Trophoblast cell (in vitro differentiated cells and primary cell): ENCODE measurements at regions not wholly inside any gene's neighbourhood (a gene's known extent, or its start where the extent isn't known, plus 50 kb on each side); places are given as distances from the start of the nearest gene placed in this dataset.

Source experiments
- DNase-seq, 2 donors: peaks; one replicate each; pipeline ENCODE4 v3.0.0-alpha.2; 2016
- H2AFZ ChIP-seq: 2 replicates; pipeline ENCODE4 v1.6.1; 2013; ENCODE audit warnings: low read length, moderate library complexity, mild to moderate bottlenecking; ENCODE audit not compliant: insufficient read depth, poor library complexity
- H2AK5ac ChIP-seq: 2 replicates; pipeline ENCODE4 v1.6.1; 2013; ENCODE audit warnings: mild to moderate bottlenecking, low read length
- H2BK120ac ChIP-seq: 2 replicates; pipeline ENCODE4 v1.6.1; 2013; ENCODE audit warnings: low read length, mild to moderate bottlenecking, moderate library complexity; ENCODE audit not compliant: insufficient read depth, poor library complexity
- H2BK12ac ChIP-seq: 2 replicates; pipeline ENCODE4 v1.6.1; 2013; ENCODE audit warnings: mild to moderate bottlenecking, low read length, moderate library complexity
- H2BK5ac ChIP-seq: 2 replicates; pipeline ENCODE4 v1.6.1; 2013; ENCODE audit warnings: low read length, low read depth, moderate library complexity, mild to moderate bottlenecking; ENCODE audit not compliant: poor library complexity
- H3K14ac ChIP-seq: 2 replicates; pipeline ENCODE4 v1.6.1; 2013; ENCODE audit warnings: mild to moderate bottlenecking, low read length
- H3K18ac ChIP-seq: 2 replicates; pipeline ENCODE4 v1.6.1; 2013; ENCODE audit warnings: mild to moderate bottlenecking, low read length
- H3K23ac ChIP-seq: 2 replicates; pipeline ENCODE4 v1.6.1; 2013; ENCODE audit warnings: low read length
- H3K27ac ChIP-seq: 2 replicates; pipeline ENCODE4 v1.5.1; 2013; ENCODE audit warnings: low read depth, mild to moderate bottlenecking, inconsistent platforms, low read length, moderate library complexity
- H3K27me3 ChIP-seq: 2 replicates; pipeline ENCODE4 v1.6.1; 2013; ENCODE audit warnings: inconsistent platforms, mild to moderate bottlenecking, low read length, moderate library complexity; ENCODE audit not compliant: insufficient read depth
- H3K36me3 ChIP-seq, 2 experiments: 1 replicate in 1 of 2; 2 replicates in 1 of 2; pipeline ENCODE4 v1.6.1; 2013; ENCODE audit warnings: low read length in 2 of 2, mild to moderate bottlenecking in 2 of 2, moderate library complexity in 1 of 2; ENCODE audit not compliant: insufficient read depth in 2 of 2, control insufficient read depth in 1 of 2
- H3K4ac ChIP-seq: 2 replicates; pipeline ENCODE4 v1.6.1; 2013; ENCODE audit warnings: low read depth, mild to moderate bottlenecking, low read length, moderate library complexity
- H3K4me1 ChIP-seq, 2 experiments: 1 replicate in 1 of 2; 2 replicates in 1 of 2; pipeline ENCODE4 v1.6.1; 2013; ENCODE audit warnings: low read length in 2 of 2, mild to moderate bottlenecking in 2 of 2, moderate library complexity in 1 of 2; ENCODE audit not compliant: insufficient read depth in 2 of 2, control insufficient read depth in 1 of 2
- H3K4me2 ChIP-seq: 2 replicates; pipeline ENCODE4 v1.6.1; 2013; ENCODE audit warnings: inconsistent platforms, mild to moderate bottlenecking, low read length, moderate library complexity
- H3K4me3 ChIP-seq: 2 replicates; pipeline ENCODE4 v1.5.1; 2013; ENCODE audit warnings: mild to moderate bottlenecking, low read depth, low read length, inconsistent platforms
- H3K79me1 ChIP-seq: one replicate; pipeline ENCODE4 v1.6.1; 2013; ENCODE audit warnings: low read length
- H3K79me2 ChIP-seq: 2 replicates; pipeline ENCODE4 v1.6.1; 2013; ENCODE audit warnings: low read length, mild to moderate bottlenecking; ENCODE audit not compliant: control insufficient read depth, insufficient read depth, poor library complexity
- H3K9ac ChIP-seq: 2 replicates; pipeline ENCODE4 v1.6.1; 2013; ENCODE audit warnings: mild to moderate bottlenecking, low read length
- H3K9me3 ChIP-seq: 2 replicates; pipeline ENCODE4 v1.6.1; 2013; ENCODE audit warnings: low read depth, mild to moderate bottlenecking, control low read depth, inconsistent platforms, low read length; ENCODE audit not compliant: insufficient read depth
- H4K12ac ChIP-seq: 2 replicates; pipeline ENCODE4 v1.6.1; 2013; ENCODE audit warnings: low read depth, mild to moderate bottlenecking, low read length, moderate library complexity
- H4K8ac ChIP-seq: 2 replicates; pipeline ENCODE4 v1.6.1; 2013; ENCODE audit warnings: low read depth, mild to moderate bottlenecking, low read length, moderate library complexity
- H4K91ac ChIP-seq: one replicate; pipeline ENCODE4 v1.6.1; 2013; ENCODE audit warnings: low read depth, mild to moderate bottlenecking, low read length, moderate library complexity
- WGBS: extraction: QIAGEN DNeasy Blood & Tissue Kit; methylation state at CpG from one replicate; pipeline ENCODE4 v1.1.7; 2013; ENCODE audit warnings: missing lambda C conversion rate; ENCODE audit not compliant: insufficient read length, insufficient coverage; ENCODE audit errors: extremely low coverage; 5-methylcytosine and 5-hydroxymethylcytosine counted together

DNA sequence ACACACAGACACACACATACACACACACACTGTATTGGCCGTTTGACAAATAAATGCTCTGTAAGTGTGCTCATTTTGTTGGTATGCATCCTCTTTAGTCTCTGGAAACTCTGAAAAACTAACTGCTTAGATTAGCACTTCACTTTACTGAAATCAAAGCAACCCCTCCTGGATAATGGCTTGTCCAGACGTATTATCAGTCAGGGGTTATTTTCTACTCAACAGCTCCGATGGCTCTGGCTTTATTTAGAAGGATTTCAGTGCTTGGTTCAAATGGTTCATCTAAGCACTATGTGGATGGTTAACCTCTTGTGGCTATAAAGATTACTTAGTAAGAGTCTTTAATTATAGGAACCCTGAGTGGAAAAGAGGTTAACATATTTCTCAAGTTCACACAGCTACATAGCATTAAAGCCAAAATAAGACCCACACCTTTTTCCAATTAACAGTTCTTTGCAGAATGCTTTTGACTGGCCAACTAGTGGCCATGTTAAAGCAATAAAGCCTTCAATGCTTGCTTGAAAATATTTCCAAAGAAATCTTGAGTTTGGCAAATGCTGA lies 516.1 kb upstream of the NAALADL2 start:
- Histone ChIP-seq H4K91ac (no peak overlapping the region), H3K79me2 (no peaks in the 10 kb centered on the region), H3K79me1 (no peaks in the 10 kb centered on the region), H3K4ac (no peak overlapping the region), H3K27ac (no peak overlapping the region), H3K9ac (no peak overlapping the region), H3K18ac (no peak overlapping the region), H4K8ac (no peak overlapping the region), H3K4me2 (no peak overlapping the region), H4K12ac (no peak overlapping the region), H3K4me3 (no peak overlapping the region), H3K23ac (no peak overlapping the region), H2AFZ (no peak overlapping the region), H2BK12ac (no peak overlapping the region), H2BK5ac (no peak overlapping the region), H3K4me1 (no peaks in the 10 kb centered on the region), H3K14ac (no peak overlapping the region), H3K36me3 (no peaks in the 10 kb centered on the region), H2AK5ac (no peak overlapping the region), H3K9me3 (no peaks in the 10 kb centered on the region), H3K27me3 (no peaks in the 10 kb centered on the region), H2BK120ac (no peak overlapping the region)
- DNase-seq = no peak
- WGBS = no CpG with 5 or more reads among the region's 3 CpGs

DNA sequence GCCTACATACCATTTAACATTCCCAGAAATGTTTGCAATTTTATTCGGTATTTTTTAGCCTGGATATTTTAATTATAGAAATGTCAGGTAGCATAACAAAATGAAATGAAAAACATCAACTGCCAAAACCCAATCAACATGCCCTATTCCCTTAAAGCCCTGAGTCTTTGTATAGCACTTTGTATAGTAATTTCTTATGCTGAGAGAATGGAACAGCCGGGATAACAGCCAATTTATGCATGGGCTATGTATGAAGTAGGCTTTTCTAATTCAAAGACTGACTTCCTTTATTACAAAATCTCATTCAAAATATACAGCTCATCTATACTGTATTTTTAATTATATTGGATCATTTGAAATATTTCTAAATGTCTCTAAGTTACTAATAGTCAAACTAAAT lies 513.0 kb upstream of the NAALADL2 start:
- Histone ChIP-seq H3K4me3 (no peak overlapping the region), H3K79me1 (no peaks in the 10 kb centered on the region), H3K79me2 (no peaks in the 10 kb centered on the region), H3K4ac (no peak overlapping the region), H2BK120ac (no peak overlapping the region), H3K4me1 (no peaks in the 10 kb centered on the region), H2AFZ (no peak overlapping the region), H3K23ac (no peak overlapping the region), H3K27me3 (no peaks in the 10 kb centered on the region), H2AK5ac (no peak overlapping the region), H3K9ac (no peak overlapping the region), H3K4me2 (no peak overlapping the region), H4K91ac (no peak overlapping the region), H4K12ac (no peak overlapping the region), H3K36me3 (no peaks in the 10 kb centered on the region), H3K9me3 (no peaks in the 10 kb centered on the region), H4K8ac (no peak overlapping the region), H2BK12ac (no peak overlapping the region), H2BK5ac (no peak overlapping the region), H3K27ac (no peak overlapping the region), H3K14ac (no peak overlapping the region), H3K18ac (no peak overlapping the region)
- DNase-seq = no peak
- no CpG with 5 or more reads among the region's 2 CpGs for WGBS

DNA sequence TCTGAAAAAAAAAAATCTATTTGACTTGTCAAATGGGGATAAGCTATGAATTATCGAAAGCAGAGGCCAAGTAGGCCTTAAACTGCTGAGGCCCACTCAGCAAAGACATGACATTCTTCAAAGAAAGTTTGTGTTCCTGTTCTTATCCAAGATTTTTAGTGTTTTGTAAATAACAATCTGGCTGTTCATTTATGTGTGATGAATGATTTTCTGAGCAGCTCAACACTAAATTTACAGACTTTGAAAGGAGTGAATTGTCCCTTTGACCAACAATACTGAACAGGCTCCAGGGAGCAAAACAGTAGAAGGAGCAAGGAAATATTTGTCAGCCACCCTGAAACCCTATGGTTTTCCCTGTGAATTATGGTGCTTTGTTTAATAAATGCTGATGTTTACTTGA lies 512.6 kb upstream of the NAALADL2 start:
- Histone ChIP-seq H3K79me2 (no peaks in the 10 kb centered on the region), H3K4ac (no peak overlapping the region), H3K9me3 (no peaks in the 10 kb centered on the region), H3K4me1 (no peaks in the 10 kb centered on the region), H2BK12ac (no peak overlapping the region), H3K9ac (no peak overlapping the region), H3K18ac (no peak overlapping the region), H4K8ac (no peak overlapping the region), H3K14ac (no peak overlapping the region), H3K27me3 (no peaks in the 10 kb centered on the region), H3K79me1 (no peaks in the 10 kb centered on the region), H2AFZ (no peak overlapping the region), H2BK5ac (no peak overlapping the region), H2AK5ac (no peak overlapping the region), H3K4me2 (no peak overlapping the region), H2BK120ac (no peak overlapping the region), H3K27ac (no peak overlapping the region), H4K12ac (no peak overlapping the region), H3K4me3 (no peak overlapping the region), H4K91ac (no peak overlapping the region), H3K36me3 (no peaks in the 10 kb centered on the region), H3K23ac (no peak overlapping the region)
- no CpG with 5 or more reads among the region's 1 CpG for WGBS
- no peak for DNase-seq

GRCh38 chr3:174347474-174348138 lies 511.5 kb upstream of the NAALADL2 start:
- H2BK5ac ChIP-seq = no peak overlapping the region
- no peak for DNase-seq
- no peak overlapping the region for H4K8ac ChIP-seq
- no peak overlapping the region for H2AFZ ChIP-seq
- no peak overlapping the region for H3K18ac ChIP-seq
- no peak overlapping the region for H2BK120ac ChIP-seq
- H3K27ac ChIP-seq = no peak overlapping the region
- H3K36me3 ChIP-seq = no peaks in the 10 kb centered on the region
- H3K79me1 ChIP-seq = no peaks in the 10 kb centered on the region
- H4K12ac ChIP-seq = no peak overlapping the region
- H3K4me2 ChIP-seq = no peak overlapping the region
- H3K79me2 ChIP-seq = no peaks in the 10 kb centered on the region
- no peaks in the 10 kb centered on the region for H3K9me3 ChIP-seq
- no peak overlapping the region for H2BK12ac ChIP-seq
- H2AK5ac ChIP-seq = no peak overlapping the region
- H3K4ac ChIP-seq = no peak overlapping the region
- H3K4me3 ChIP-seq = no peak overlapping the region
- H3K27me3 ChIP-seq = no peaks in the 10 kb centered on the region
- H3K14ac ChIP-seq = no peak overlapping the region
- H4K91ac ChIP-seq = no peak overlapping the region
- no peak overlapping the region for H3K9ac ChIP-seq
- H3K23ac ChIP-seq = no peak overlapping the region
- no peaks in the 10 kb centered on the region for H3K4me1 ChIP-seq
- WGBS = no CpG with 5 or more reads among the region's 2 CpGs
